ENCODE measurements at regions not wholly inside any gene's neighbourhood (a gene's known extent, or its start where the extent isn't known, plus 50 kb on each side); places are given as distances from the start of the nearest gene placed in this dataset.

DNA sequence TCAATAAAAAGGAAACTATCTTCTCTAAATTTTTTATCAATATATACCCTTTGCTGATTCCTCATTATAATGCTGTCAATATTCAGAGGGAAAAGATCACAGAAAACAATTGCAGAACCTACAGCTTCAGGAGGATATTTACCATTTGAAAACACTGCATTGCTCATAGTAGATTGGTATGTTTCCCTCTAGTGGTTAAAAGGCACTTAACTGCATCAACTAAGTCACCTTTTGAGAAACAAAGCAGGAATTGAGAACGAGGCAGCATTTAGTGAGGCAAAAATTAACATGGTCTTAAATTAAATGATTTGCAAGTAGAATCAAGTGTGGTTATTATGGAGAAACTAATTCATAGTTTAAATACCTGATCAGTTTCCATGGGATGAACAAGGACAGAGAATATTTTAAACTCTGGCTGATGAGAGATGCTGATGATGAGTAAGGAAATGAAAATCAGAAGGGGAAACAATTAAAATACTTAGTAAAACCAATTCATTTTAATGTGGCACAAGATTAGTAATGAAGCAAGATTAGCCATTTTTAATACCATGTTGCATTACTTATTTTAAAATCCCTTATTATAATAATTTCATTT lies 642.1 kb downstream of the EPHA7 start:
- peak; percentile 19 for TF ChIP-seq CTCF (IDR thresholded peaks at IDR 0.05; ENCODE audit: low read depth, low read length, missing input control)
- no peak for TF ChIP-seq YY1 (IDR thresholded peaks at IDR 0.05)
- peak; percentile 42 to 58 for TF ChIP-seq RAD21 (IDR thresholded peaks at IDR 0.05)
- no peak for TF ChIP-seq TAF1 (conservative IDR thresholded peaks at IDR 0.05)
- no peak for TF ChIP-seq NR2F2 (IDR thresholded peaks at IDR 0.05)
- no peak for TF ChIP-seq MAX (IDR thresholded peaks at IDR 0.05)
- TF ChIP-seq JUND (IDR thresholded peaks at IDR 0.05): no peak
- TF ChIP-seq FOXA2 (IDR thresholded peaks at IDR 0.05): no peak
- no peak for TF ChIP-seq RXRA (IDR thresholded peaks at IDR 0.05)
- no peak for TF ChIP-seq REST (IDR thresholded peaks at IDR 0.05)
- TF ChIP-seq ZBTB33 (IDR thresholded peaks at IDR 0.05): no peak
- TF ChIP-seq EGR1 (IDR thresholded peaks at IDR 0.05; ENCODE audit: low read depth in 2 of 2): no peak
- TF ChIP-seq GABPA (IDR thresholded peaks at IDR 0.05 in 1 of 2, conservative IDR thresholded peaks at IDR 0.05 in 1 of 2): no peak

All from liver (tissue), 3 donors.